ENCODE measurements at regions not wholly inside any gene's neighbourhood (a gene's known extent, or its start where the extent isn't known, plus 50 kb on each side); places are given as distances from the start of the nearest gene placed in this dataset.

DNA sequence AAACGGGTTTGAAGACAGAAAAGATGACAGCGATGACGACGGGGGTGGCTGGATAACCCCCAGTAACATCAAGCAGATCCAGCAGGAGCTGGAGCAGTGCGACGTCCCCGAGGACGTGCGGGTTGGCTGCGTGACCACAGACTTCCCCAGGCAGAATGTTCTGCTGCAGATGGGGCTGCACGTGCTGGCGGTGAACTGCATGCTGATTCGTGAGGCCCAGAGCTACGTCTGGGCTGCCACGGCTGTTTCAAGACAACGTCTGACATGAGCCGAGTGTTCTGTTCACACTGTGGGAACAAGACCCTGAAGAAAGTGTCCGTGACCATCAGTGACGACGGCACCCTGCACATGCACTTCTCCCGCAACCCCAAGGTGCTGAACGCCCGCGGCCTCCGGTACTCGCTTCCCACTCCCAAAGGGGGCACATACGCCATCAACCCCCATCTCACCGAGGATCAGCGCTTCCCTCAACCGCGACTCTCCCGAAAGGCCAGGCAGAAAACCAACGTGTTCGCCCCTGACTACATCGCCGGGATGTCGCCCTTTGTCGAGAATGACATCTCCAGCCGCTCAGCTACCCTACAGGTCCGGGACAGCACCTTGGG lies 319.2 kb upstream of the SLC7A11 start:
- TF ChIP-seq EZH2 (IDR thresholded peaks at IDR 0.05; ENCODE audit: insufficient read depth, poor library complexity, severe bottlenecking) (no peak), EZH2phosphoT487 (IDR thresholded peaks at IDR 0.05; ENCODE audit: insufficient read depth, low read depth) (no peak)

Data from GM23248 (cell line).